B cell (primary cell): ENCODE measurements at regions not wholly inside any gene's neighbourhood (a gene's known extent, or its start where the extent isn't known, plus 50 kb on each side); places are given as distances from the start of the nearest gene placed in this dataset.

Source experiments
- ATAC-seq: fragments of 200-7000 bp; cut with Tn5 transposase; one replicate; pipeline ENCODE4 v1.10.0; 2021; ENCODE audit warnings: low read depth, mild to moderate bottlenecking, moderate number of reproducible peaks, moderate library complexity
- CTCF ChIA-PET: fragments of 350-600 bp; sonication (Branson Sonifier 250); formaldehyde crosslinking; loops from one replicate; lab custom pipeline; 2021; ENCODE audit warnings: antibody characterized with exemption, inconsistent platforms; lab: Charles Lee
- POLR2A ChIA-PET: fragments of 350-600 bp; sonication (Branson Sonifier 250); formaldehyde crosslinking; loops from one replicate; lab custom pipeline; 2021; ENCODE audit warnings: antibody characterized with exemption; lab: Charles Lee
- DNase-seq: peaks from one replicate; pipeline ENCODE4 v3.0.0; 2013
- H2AFZ ChIP-seq: 2 replicates; pipeline ENCODE4 v1.6.1; 2012; ENCODE audit warnings: mild to moderate bottlenecking, low read depth, low read length; ENCODE audit not compliant: insufficient read depth, poor library complexity, severe bottlenecking
- H3K27ac ChIP-seq, 2 donors: 1 replicate in 1 of 2; 2 replicates in 1 of 2; pipeline ENCODE4 v1.5.1; 2012 to 2013; ENCODE audit warnings: low read length in 2 of 2, mild to moderate bottlenecking in 2 of 2, moderate library complexity in 1 of 2
- H3K27me3 ChIP-seq, 4 experiments: fragments of 200-600 bp in 1 of 4; sonication (generic) in 1 of 4; replicated peaks in 1 of 4; 1 replicate in 2 of 4; 2 replicates in 2 of 4; pipeline versions ENCODE4 v1.6.1 to v1.7.0; 2013 to 2016; ENCODE audit warnings: low read length in 3 of 4, mild to moderate bottlenecking in 2 of 4, mixed read lengths in 1 of 4, moderate library complexity in 1 of 4; ENCODE audit not compliant: insufficient read depth in 4 of 4, control insufficient read depth in 3 of 4; ENCODE audit errors: control extremely low read depth in 1 of 4
- H3K36me3 ChIP-seq, 2 experiments: replicated peaks in 1 of 2; 1 replicate in 1 of 2; 2 replicates in 1 of 2; pipeline versions ENCODE4 v1.6.1 to v1.7.1; 2013; ENCODE audit warnings: low read length in 1 of 2; ENCODE audit not compliant: insufficient read depth in 2 of 2, control insufficient read depth in 1 of 2; ENCODE audit errors: control extremely low read depth in 1 of 2, extremely low read depth in 1 of 2
- H3K4me1 ChIP-seq, 2 donors: fragments of 200-600 bp in 1 of 2; sonication (generic) in 1 of 2; 1 replicate in 1 of 2; 2 replicates in 1 of 2; pipeline versions ENCODE4 v1.5.1 to v1.6.1; 2013 to 2017; ENCODE audit warnings: low read length in 2 of 2; ENCODE audit not compliant: control insufficient read depth in 2 of 2, insufficient read depth in 2 of 2
- H3K4me2 ChIP-seq: replicated peaks from 2 replicates; pipeline ENCODE3; 2012; ENCODE audit warnings: mild to moderate bottlenecking, low read depth, low read length; ENCODE audit not compliant: poor library complexity, severe bottlenecking
- H3K4me3 ChIP-seq, 5 experiments: fragments of 200-600 bp in 1 of 5; sonication (generic) in 1 of 5; 1 replicate in 3 of 5; 2 replicates in 2 of 5; pipeline versions ENCODE4 v1.5.1 to v1.7.0; 2011 to 2016; ENCODE audit warnings: low read length in 4 of 5, mild to moderate bottlenecking in 4 of 5, low read depth in 2 of 5, control low read depth in 1 of 5, moderate library complexity in 1 of 5; ENCODE audit not compliant: insufficient read depth in 1 of 5; ENCODE audit errors: control extremely low read depth in 1 of 5, extremely low read depth in 1 of 5
- H3K79me2 ChIP-seq: fragments of 200-600 bp; sonication (generic); one replicate; pipeline ENCODE4 v1.6.0; 2016; ENCODE audit warnings: low read length; ENCODE audit not compliant: control insufficient read depth, insufficient read depth
- H3K9ac ChIP-seq: fragments of 200-600 bp; sonication (generic); 2 replicates; pipeline ENCODE4 v1.6.1; 2017; ENCODE audit warnings: mild to moderate bottlenecking, low read length, moderate library complexity
- H3K9me3 ChIP-seq, 3 donors: one replicate each; pipeline versions ENCODE4 v1.6.1 to v1.7.1; 2013; ENCODE audit warnings: low read length in 2 of 3; ENCODE audit not compliant: control insufficient read depth in 2 of 3, insufficient read depth in 1 of 3; ENCODE audit errors: control extremely low read depth in 1 of 3
- H4K20me1 ChIP-seq: 2 replicates; pipeline ENCODE4 v1.6.0; 2012; ENCODE audit warnings: mild to moderate bottlenecking, low read length; ENCODE audit not compliant: insufficient read depth, control insufficient read depth, poor library complexity, severe bottlenecking
- H3K27ac Mint-ChIP-seq: one replicate; pipeline ENCODE4 v1.8.0; 2021; ENCODE audit warnings: mixed read lengths
- H3K27me3 Mint-ChIP-seq: one replicate; pipeline ENCODE4 v1.8.0; 2021; ENCODE audit warnings: mixed read lengths
- H3K4me1 Mint-ChIP-seq: one replicate; pipeline ENCODE4 v1.8.0; 2021; ENCODE audit warnings: mixed read lengths
- H3K4me3 Mint-ChIP-seq: one replicate; pipeline ENCODE4 v1.8.0; 2021; ENCODE audit warnings: mixed read lengths
- H3K9me3 Mint-ChIP-seq: one replicate; pipeline ENCODE4 v1.8.0; 2022; ENCODE audit warnings: mixed read lengths; ENCODE audit not compliant: insufficient read depth
- EZH2 ChIP-seq: IDR thresholded peaks from 2 replicates; pipeline ENCODE4 v1.6.1; 2012; ENCODE audit warnings: borderline replicate concordance, low read depth, mild to moderate bottlenecking, moderate library complexity, low read length; ENCODE audit not compliant: insufficient read depth, poor library complexity, severe bottlenecking
- WGBS: methylation state at CpG from one replicate; pipeline ENCODE4 v1.1.5; 2013; ENCODE audit warnings: missing lambda C conversion rate; ENCODE audit not compliant: insufficient coverage; 5-methylcytosine and 5-hydroxymethylcytosine counted together
- intact Hi-C: fragments of 100-400 bp; cut with micrococcal nuclease; formaldehyde crosslinking; loops from one replicate; pipeline ENCODE4 v1.10.0; 2022
- TF ChIP-seq, protein P1 (sequence below): fragments of 200-600 bp; IDR thresholded peaks from one replicate; pipeline ENCODE4 v1.8.0; 2022; ENCODE audit warnings: antibody characterized with exemption, mild to moderate bottlenecking

GRCh38 chr5:56366986-56367385, 133.9 kb upstream of the ANKRD55 start:
- Histone ChIP-seq H3K9me3 (peaks cover 0 to 3% (median 0%) of the 10 kb centered on the region in 3 donors), H3K27ac (no peak overlapping the region), H3K4me2 (no peak overlapping the region), H3K4me3 (no peak overlapping the region), H3K36me3 (no peaks in the 10 kb centered on the region), H3K4me1 (no peaks in the 10 kb centered on the region), H3K79me2 (no peaks in the 10 kb centered on the region), H4K20me1 (no peaks in the 10 kb centered on the region), H3K27me3 (no peaks in the 10 kb centered on the region), H2AFZ (no peak overlapping the region), H3K9ac (no peak overlapping the region)
- ChIA-PET CTCF (no interaction called here), POLR2A (no interaction called here)
- H3K27ac Mint-ChIP-seq: no peak overlapping the region
- H3K4me3 Mint-ChIP-seq: no peak overlapping the region
- ATAC-seq: no peak
- WGBS: no CpG with 5 or more reads among the region's 1 CpG
- DNase-seq: no peak
- H3K9me3 Mint-ChIP-seq: no peaks in the 10 kb centered on the region
- TF ChIP-seq, protein P1, sequence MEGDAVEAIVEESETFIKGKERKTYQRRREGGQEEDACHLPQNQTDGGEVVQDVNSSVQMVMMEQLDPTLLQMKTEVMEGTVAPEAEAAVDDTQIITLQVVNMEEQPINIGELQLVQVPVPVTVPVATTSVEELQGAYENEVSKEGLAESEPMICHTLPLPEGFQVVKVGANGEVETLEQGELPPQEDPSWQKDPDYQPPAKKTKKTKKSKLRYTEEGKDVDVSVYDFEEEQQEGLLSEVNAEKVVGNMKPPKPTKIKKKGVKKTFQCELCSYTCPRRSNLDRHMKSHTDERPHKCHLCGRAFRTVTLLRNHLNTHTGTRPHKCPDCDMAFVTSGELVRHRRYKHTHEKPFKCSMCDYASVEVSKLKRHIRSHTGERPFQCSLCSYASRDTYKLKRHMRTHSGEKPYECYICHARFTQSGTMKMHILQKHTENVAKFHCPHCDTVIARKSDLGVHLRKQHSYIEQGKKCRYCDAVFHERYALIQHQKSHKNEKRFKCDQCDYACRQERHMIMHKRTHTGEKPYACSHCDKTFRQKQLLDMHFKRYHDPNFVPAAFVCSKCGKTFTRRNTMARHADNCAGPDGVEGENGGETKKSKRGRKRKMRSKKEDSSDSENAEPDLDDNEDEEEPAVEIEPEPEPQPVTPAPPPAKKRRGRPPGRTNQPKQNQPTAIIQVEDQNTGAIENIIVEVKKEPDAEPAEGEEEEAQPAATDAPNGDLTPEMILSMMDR: no peak
- no peak for TF ChIP-seq EZH2
- H3K4me1 Mint-ChIP-seq: no peaks in the 10 kb centered on the region
- no peaks in the 10 kb centered on the region for H3K27me3 Mint-ChIP-seq
- intact Hi-C loops: no loop called here

DNA sequence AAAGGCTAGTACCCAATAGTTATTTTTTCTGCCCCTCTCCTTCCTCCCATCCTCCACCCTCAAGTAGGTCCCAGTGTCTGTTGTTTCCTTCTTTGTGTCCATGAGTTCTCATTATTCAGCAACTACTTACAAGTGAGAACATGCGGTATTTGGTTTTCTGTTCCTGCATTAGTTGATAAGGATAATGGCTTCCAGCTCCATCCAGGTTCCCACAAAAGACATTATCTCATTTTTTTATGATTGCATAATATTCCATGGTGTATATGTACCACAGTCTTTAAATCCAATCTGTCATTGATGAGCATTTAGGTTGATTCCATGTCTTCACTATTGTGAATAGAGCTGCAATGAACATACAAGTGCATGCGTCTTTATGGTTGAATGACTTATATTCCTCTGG, 128.3 kb upstream of the ANKRD55 start:
- Histone ChIP-seq H3K4me3 (no peak overlapping the region), H3K9me3 (no peaks in the 10 kb centered on the region), H2AFZ (no peak overlapping the region), H3K27ac (no peak overlapping the region), H3K27me3 (no peaks in the 10 kb centered on the region), H3K9ac (no peak overlapping the region), H3K4me2 (no peak overlapping the region), H3K36me3 (no peaks in the 10 kb centered on the region), H3K79me2 (no peaks in the 10 kb centered on the region), H3K4me1 (peaks cover 0 to 11% of the 10 kb centered on the region in 2 donors), H4K20me1 (no peaks in the 10 kb centered on the region)
- Mint-ChIP-seq H3K9me3 (no peaks in the 10 kb centered on the region), H3K4me3 (no peak overlapping the region), H3K4me1 (peaks cover 10% of the 10 kb centered on the region), H3K27ac (no peak overlapping the region), H3K27me3 (no peaks in the 10 kb centered on the region)
- no peak for DNase-seq
- ChIA-PET CTCF (interaction anchor here (0.8 to 1.4 kb wide), 2 partner anchors 8 to 12 kb away, joined by 3 to 8 read pairs; no protein-coding TSS in a partner anchor), POLR2A (no interaction called here)
- TF ChIP-seq, protein P1: no peak
- no peak for TF ChIP-seq EZH2
- WGBS: no CpG with 5 or more reads among the region's 2 CpGs
- intact Hi-C loops: no loop called here
- ATAC-seq: no peak
